ENCODE measurements at regions not wholly inside any gene's neighbourhood (a gene's known extent, or its start where the extent isn't known, plus 50 kb on each side); places are given as distances from the start of the nearest gene placed in this dataset.

DNA sequence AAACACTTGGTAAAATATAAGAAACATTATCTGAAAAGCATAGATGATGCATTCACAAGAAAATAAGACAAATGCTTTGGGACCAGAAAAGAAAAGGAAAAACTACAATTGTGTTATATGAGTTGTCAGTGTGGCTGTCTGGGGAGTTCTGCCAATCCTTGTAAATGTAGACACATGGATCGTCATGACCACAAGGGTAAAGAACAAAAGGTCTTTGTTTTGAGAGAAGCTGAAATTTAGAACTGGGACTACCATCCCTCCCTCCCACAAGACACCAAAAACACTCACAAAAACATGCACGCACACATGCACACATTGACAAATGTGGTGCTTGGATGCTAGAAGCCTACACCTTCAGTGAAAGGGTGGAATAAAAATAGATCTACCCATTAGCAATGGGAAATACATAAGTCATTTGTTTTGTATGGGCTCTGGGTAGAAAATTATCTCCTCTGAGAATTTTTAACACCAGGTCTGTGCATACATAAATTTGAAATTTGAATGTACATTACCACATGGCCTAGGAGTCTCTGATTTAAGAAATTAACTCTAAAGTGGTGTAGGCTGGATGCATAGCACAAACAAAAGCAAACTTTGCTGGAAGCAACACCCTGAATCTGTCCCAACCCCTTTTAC lies 266.2 kb upstream of the SLC39A10 start:
- H3K4me3 ChIP-seq (replicated peaks in 1 of 3; ENCODE audit: low read depth in 2 of 3, low read length in 3 of 3) = no peak overlapping the region
- H3K27me3 ChIP-seq (ENCODE audit: control insufficient read depth in 2 of 2, insufficient read depth in 2 of 2, low read length in 2 of 2) = no peaks in the 10 kb centered on the region
- H3K36me3 ChIP-seq (replicated peaks in 1 of 2; ENCODE audit: control insufficient read depth in 1 of 2, insufficient read depth in 2 of 2, low read length in 2 of 2) = no peaks in the 10 kb centered on the region
- no peak for DNase-seq
- H3K4me1 Mint-ChIP-seq = no peaks in the 10 kb centered on the region
- no peaks in the 10 kb centered on the region for H3K4me1 ChIP-seq (ENCODE audit: control insufficient read depth in 1 of 2, insufficient read depth in 2 of 2, low read length in 2 of 2)
- no peak overlapping the region for H2AFZ ChIP-seq (ENCODE audit: insufficient read depth, low read depth, low read length, poor library complexity, severe bottlenecking)
- TF ChIP-seq CTCF (IDR thresholded peaks at IDR 0.05) = no peak
- peaks cover 0 to 7% of the 10 kb centered on the region in 2 donors for H3K9me3 ChIP-seq (replicated peaks in 1 of 2; ENCODE audit: control insufficient read depth in 1 of 2, insufficient read depth in 1 of 2, low read length in 2 of 2)
- H3K4me3 Mint-ChIP-seq = no peak overlapping the region
- H3K9me3 Mint-ChIP-seq = peaks cover 2 to 11% (median 5%) of the 10 kb centered on the region in 7 donors
- H3K4me2 ChIP-seq (replicated peaks; ENCODE audit: extremely low read depth, low read length, poor library complexity, severe bottlenecking) = no peak overlapping the region
- WGBS (ENCODE audit: insufficient coverage) = no CpG with 5 or more reads among the region's 2 CpGs
- no peak overlapping the region for H3K9ac ChIP-seq (ENCODE audit: insufficient read depth, low read length, poor library complexity, severe bottlenecking)
- no peak overlapping the region for H3K27ac Mint-ChIP-seq
- intact Hi-C loops (cut with micrococcal nuclease) = no loop called here
- H3K79me2 ChIP-seq (ENCODE audit: insufficient read depth, low read length) = no peaks in the 10 kb centered on the region
- no peaks in the 10 kb centered on the region for H4K20me1 ChIP-seq (ENCODE audit: insufficient read depth, low read length)
- H3K27me3 Mint-ChIP-seq (ENCODE audit: low read depth in 3 of 3) = no peaks in the 10 kb centered on the region
- no peak overlapping the region for H3K27ac ChIP-seq (ENCODE audit: low read depth in 1 of 2, low read length in 2 of 2)
- H3K36me3 Mint-ChIP-seq = no peaks in the 10 kb centered on the region

DNA sequence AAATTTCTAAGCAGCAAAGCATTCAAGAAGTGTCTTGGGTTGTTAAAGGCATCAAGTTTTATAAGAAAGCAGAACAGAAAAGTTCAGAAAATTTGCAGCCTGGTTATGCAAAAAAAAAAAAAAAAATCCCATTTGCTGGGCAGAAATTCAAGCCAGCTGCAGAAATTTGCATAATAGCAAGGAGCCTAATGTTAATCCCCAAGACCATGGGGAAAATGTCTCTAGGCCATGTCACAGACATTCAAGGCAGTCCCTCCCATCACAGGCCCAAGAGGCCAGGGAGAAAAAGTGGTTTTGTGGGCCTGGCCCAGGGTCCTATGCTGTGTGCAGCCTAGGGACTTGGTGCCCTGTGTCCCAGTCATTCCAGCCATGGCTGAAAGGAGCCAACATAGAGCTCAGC lies 269.0 kb upstream of the SLC39A10 start:
- no peak overlapping the region for H3K4me3 Mint-ChIP-seq
- H3K27me3 Mint-ChIP-seq (ENCODE audit: low read depth in 3 of 3) = no peaks in the 10 kb centered on the region
- H3K9me3 Mint-ChIP-seq = peaks cover 3 to 11% (median 5%) of the 10 kb centered on the region in 7 donors
- H3K79me2 ChIP-seq (ENCODE audit: insufficient read depth, low read length) = no peaks in the 10 kb centered on the region
- no peaks in the 10 kb centered on the region for H3K36me3 ChIP-seq (replicated peaks in 1 of 2; ENCODE audit: control insufficient read depth in 1 of 2, insufficient read depth in 2 of 2, low read length in 2 of 2)
- no peak for DNase-seq
- no peak overlapping the region for H3K4me2 ChIP-seq (replicated peaks; ENCODE audit: extremely low read depth, low read length, poor library complexity, severe bottlenecking)
- no peak for TF ChIP-seq CTCF (IDR thresholded peaks at IDR 0.05)
- H3K27ac Mint-ChIP-seq = no peak overlapping the region
- no peak overlapping the region for H2AFZ ChIP-seq (ENCODE audit: insufficient read depth, low read depth, low read length, poor library complexity, severe bottlenecking)
- H3K4me1 Mint-ChIP-seq = no peaks in the 10 kb centered on the region
- H3K9ac ChIP-seq (ENCODE audit: insufficient read depth, low read length, poor library complexity, severe bottlenecking) = no peak overlapping the region
- H3K27me3 ChIP-seq (ENCODE audit: control insufficient read depth in 2 of 2, insufficient read depth in 2 of 2, low read length in 2 of 2) = no peaks in the 10 kb centered on the region
- no peaks in the 10 kb centered on the region for H3K4me1 ChIP-seq (ENCODE audit: control insufficient read depth in 1 of 2, insufficient read depth in 2 of 2, low read length in 2 of 2)
- peaks cover 0 to 7% of the 10 kb centered on the region in 2 donors for H3K9me3 ChIP-seq (replicated peaks in 1 of 2; ENCODE audit: control insufficient read depth in 1 of 2, insufficient read depth in 1 of 2, low read length in 2 of 2)
- no peaks in the 10 kb centered on the region for H4K20me1 ChIP-seq (ENCODE audit: insufficient read depth, low read length)
- H3K27ac ChIP-seq (ENCODE audit: low read depth in 1 of 2, low read length in 2 of 2) = no peak overlapping the region
- H3K36me3 Mint-ChIP-seq = no peaks in the 10 kb centered on the region
- H3K4me3 ChIP-seq (replicated peaks in 1 of 3; ENCODE audit: low read depth in 2 of 3, low read length in 3 of 3) = no peak overlapping the region
- intact Hi-C loops (cut with micrococcal nuclease) = no loop called here

All from CD14-positive monocyte (primary cell).